Endothelial cell of umbilical vein (primary cell): ENCODE measurements at regions not wholly inside any gene's neighbourhood (a gene's known extent, or its start where the extent isn't known, plus 50 kb on each side); places are given as distances from the start of the nearest gene placed in this dataset.

Experiments
- BruUV-seq: library from RNA; stranded (reverse); fragments of 400-500 nt; replicated peaks from 2 replicates; lab custom pipeline; 2021; lab: Mats Ljungman, UMichigan
- CTCF ChIA-PET: fragments of 300-600, 350-600 bp; sonication (Branson Sonifier 250); formaldehyde crosslinking; loops from one replicate; lab custom pipeline; 2021; ENCODE audit warnings: antibody characterized with exemption, inconsistent platforms; lab: Charles Lee
- POLR2A ChIA-PET: fragments of 300-600, 350-600 bp; sonication (Branson Sonifier 250); formaldehyde crosslinking; loops from one replicate; lab custom pipeline; 2021; ENCODE audit warnings: antibody characterized with exemption, inconsistent platforms; lab: Charles Lee
- DNase-seq: peaks from one replicate; pipeline ENCODE4 v3.0.0-alpha.2; 2011; ENCODE audit warnings: low read depth, low spot score
- FAIRE-seq: peaks from 2 replicates; lab custom pipeline; 2011; peaks lifted over from hg19 to GRCh38; lab: Jason Lieb, UNC
- H2AFZ ChIP-seq: 2 replicates; pipeline ENCODE4 v1.6.0; 2012; ENCODE audit warnings: low read depth, low read length, control low read depth, inconsistent platforms
- H3K27ac ChIP-seq: 2 replicates; pipeline ENCODE4 v1.5.1; 2011; ENCODE audit warnings: low read depth, mild to moderate bottlenecking, control low read depth, low read length, moderate library complexity; ENCODE audit not compliant: insufficient read depth
- H3K27me3 ChIP-seq, 2 experiments: 2 replicates each; pipeline versions ENCODE4 v1.6.0 to v1.6.1; 2011; ENCODE audit warnings: low read length in 2 of 2, mixed read lengths in 1 of 2; ENCODE audit not compliant: control insufficient read depth in 2 of 2, insufficient read depth in 2 of 2
- H3K36me3 ChIP-seq, 2 experiments: 2 replicates in 1 of 2; 3 replicates in 1 of 2; pipeline ENCODE4 v1.5.1; 2011; ENCODE audit warnings: low read length in 2 of 2, mild to moderate bottlenecking in 1 of 2, moderate library complexity in 1 of 2; ENCODE audit not compliant: control insufficient read depth in 2 of 2, insufficient read depth in 2 of 2; ENCODE audit errors: extremely low read depth in 1 of 2
- H3K4me1 ChIP-seq: 3 replicates; pipeline ENCODE4 v1.5.1; 2011; ENCODE audit warnings: mild to moderate bottlenecking, low read length; ENCODE audit not compliant: control insufficient read depth, insufficient read depth; ENCODE audit errors: extremely low read depth
- H3K4me2 ChIP-seq: 2 replicates; pipeline ENCODE4 v1.6.1; 2011; ENCODE audit warnings: low read length, control low read depth, mixed read lengths; ENCODE audit not compliant: insufficient read depth
- H3K4me3 ChIP-seq, 3 experiments: fragments of 200-600 bp in 1 of 3; sonication (generic), shearing (Covaris generic) in 1 of 3; replicated peaks in 1 of 3; 2 replicates each; pipeline ENCODE4 v1.5.1; 2011 to 2016; ENCODE audit warnings: control low read depth in 3 of 3, low read length in 3 of 3, mild to moderate bottlenecking in 2 of 3, inconsistent platforms in 1 of 3, low read depth in 1 of 3, moderate library complexity in 1 of 3; ENCODE audit not compliant: insufficient read depth in 1 of 3
- H3K79me2 ChIP-seq: 2 replicates; pipeline ENCODE4 v1.6.0; 2012; ENCODE audit warnings: low read length, inconsistent platforms; ENCODE audit not compliant: control insufficient read depth, insufficient read depth
- H3K9ac ChIP-seq: replicated peaks from 2 replicates; pipeline ENCODE3; 2011; ENCODE audit warnings: low read length, control low read depth; ENCODE audit not compliant: insufficient read depth; ENCODE audit errors: extremely low read depth
- H3K9me1 ChIP-seq: replicated peaks from 3 replicates; pipeline ENCODE4 v1.6.0; 2011; ENCODE audit warnings: mild to moderate bottlenecking, low read length; ENCODE audit not compliant: control insufficient read depth, insufficient read depth; ENCODE audit errors: extremely low read depth
- H3K9me3 ChIP-seq: replicated peaks from 2 replicates; pipeline ENCODE4 v1.5.1; 2012; ENCODE audit warnings: low read length, inconsistent platforms; ENCODE audit not compliant: control insufficient read depth, insufficient read depth
- H4K20me1 ChIP-seq: replicated peaks from 2 replicates; pipeline ENCODE3; 2011; ENCODE audit warnings: mild to moderate bottlenecking, low read length; ENCODE audit not compliant: control insufficient read depth, insufficient read depth; ENCODE audit errors: extremely low read depth
- EZH2 ChIP-seq: IDR thresholded peaks from 2 replicates; pipeline ENCODE4 v1.6.1; 2012; ENCODE audit warnings: borderline replicate concordance, low read depth, mild to moderate bottlenecking, moderate library complexity, low read length, inconsistent platforms; ENCODE audit not compliant: severe bottlenecking
- FOS ChIP-seq: IDR thresholded peaks from 2 replicates; pipeline ENCODE4 v1.6.1; 2011; ENCODE audit warnings: mild to moderate bottlenecking, low read length, moderate library complexity, borderline replicate concordance; ENCODE audit not compliant: insufficient read depth
- GATA2 ChIP-seq: IDR thresholded peaks from 2 replicates; pipeline ENCODE4 v1.7.0; 2011; ENCODE audit warnings: low read depth, mild to moderate bottlenecking, moderate library complexity, mixed read lengths, low read length; ENCODE audit not compliant: insufficient read length, insufficient read depth
- JUN ChIP-seq: IDR thresholded peaks from 2 replicates; pipeline ENCODE4 v1.6.1; 2011; ENCODE audit warnings: borderline replicate concordance, low read depth; ENCODE audit not compliant: insufficient read length, insufficient read depth
- MYC ChIP-seq: IDR thresholded peaks from one replicate; pipeline ENCODE4 v1.6.1; 2011; ENCODE audit warnings: mild to moderate bottlenecking, low read depth, low read length
- POLR2A ChIP-seq: IDR thresholded peaks from 2 replicates; pipeline ENCODE4 v1.6.1; 2012; ENCODE audit warnings: low read depth, mild to moderate bottlenecking, control low read depth, low read length
- POLR2AphosphoS5 ChIP-seq: IDR thresholded peaks from 2 replicates; pipeline ENCODE4 v1.6.1; 2012; ENCODE audit warnings: low read depth, mild to moderate bottlenecking, control low read depth, low read length, moderate library complexity; ENCODE audit not compliant: insufficient read depth
- dilution Hi-C: fragments of 300-500 bp; cut with MboI; formaldehyde crosslinking; loops from one replicate; pipeline ENCODE4 v1.15.0; 2019; ENCODE audit warnings: low sequenced_read_pairs; ENCODE audit not compliant: extremely low pct_ligation_motif_present
- intact Hi-C: fragments of 100-400 bp; cut with micrococcal nuclease; formaldehyde crosslinking; loops from one replicate; pipeline ENCODE4 v1.10.0; 2022
- TF ChIP-seq, protein P1 (sequence below), 2 donors: IDR thresholded peaks; 1 replicate in 1 of 2; 2 replicates in 1 of 2; pipeline ENCODE4 v1.5.1; 2011; ENCODE audit warnings: low read length in 2 of 2, mild to moderate bottlenecking in 2 of 2, moderate library complexity in 2 of 2, control low read depth in 1 of 2, inconsistent platforms in 1 of 2, low read depth in 1 of 2; ENCODE audit not compliant: insufficient read depth in 1 of 2; ENCODE audit errors: extremely low read depth in 1 of 2
- TF ChIP-seq, protein P2 (sequence below): IDR thresholded peaks from 2 replicates; pipeline ENCODE4 v1.6.1; 2011; ENCODE audit not compliant: insufficient read depth, insufficient read length

DNA sequence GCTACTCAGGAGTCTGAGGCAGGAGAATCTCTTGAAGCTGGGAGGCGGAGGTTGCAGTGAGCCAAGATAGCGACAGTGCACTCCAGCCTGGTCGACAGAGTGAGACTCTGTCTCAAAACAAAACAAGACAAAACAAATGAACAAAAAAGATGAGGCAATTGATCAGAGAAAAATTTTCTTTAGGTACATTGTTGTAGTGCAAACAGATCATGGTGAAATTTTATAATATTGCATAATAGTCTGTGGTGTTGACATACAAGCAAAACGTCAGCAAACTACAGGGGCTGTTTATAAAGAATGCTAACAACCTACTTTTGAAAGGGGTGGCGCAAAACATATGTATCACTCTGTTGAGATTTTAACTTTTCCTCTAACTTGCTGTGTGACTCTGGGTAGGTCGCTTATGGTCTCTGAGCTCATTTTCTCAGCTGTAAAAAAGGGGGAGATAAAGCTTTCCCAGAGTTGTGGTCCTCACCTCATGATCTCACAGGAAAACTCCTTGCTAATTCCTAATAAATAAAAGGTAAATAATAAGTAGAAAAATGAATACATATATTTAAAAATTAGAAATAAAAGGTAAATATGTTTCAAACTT is 64.8 kb upstream of the NUP160 start:
- Histone ChIP-seq H3K4me1 (peaks cover 25% of the 10 kb centered on the region), H2AFZ (no peak overlapping the region), H3K4me2 (no peak overlapping the region), H3K9ac (no peak overlapping the region), H3K9me3 (no peaks in the 10 kb centered on the region), H3K27ac (no peak overlapping the region), H4K20me1 (no peaks in the 10 kb centered on the region), H3K36me3 (no peaks in the 10 kb centered on the region), H3K27me3 (no peaks in the 10 kb centered on the region), H3K79me2 (no peaks in the 10 kb centered on the region), H3K9me1 (no peaks in the 10 kb centered on the region), H3K4me3 (no peak overlapping the region)
- BruUV-seq, result no TSS peak
- POLR2A ChIA-PET, result no interaction called here
- CTCF ChIA-PET, result no interaction called here
- DNase-seq (no peak), FAIRE-seq (no peak)
- dilution Hi-C loops (no loop called here), intact Hi-C loops (no loop called here)
- TF ChIP-seq, protein P1, sequence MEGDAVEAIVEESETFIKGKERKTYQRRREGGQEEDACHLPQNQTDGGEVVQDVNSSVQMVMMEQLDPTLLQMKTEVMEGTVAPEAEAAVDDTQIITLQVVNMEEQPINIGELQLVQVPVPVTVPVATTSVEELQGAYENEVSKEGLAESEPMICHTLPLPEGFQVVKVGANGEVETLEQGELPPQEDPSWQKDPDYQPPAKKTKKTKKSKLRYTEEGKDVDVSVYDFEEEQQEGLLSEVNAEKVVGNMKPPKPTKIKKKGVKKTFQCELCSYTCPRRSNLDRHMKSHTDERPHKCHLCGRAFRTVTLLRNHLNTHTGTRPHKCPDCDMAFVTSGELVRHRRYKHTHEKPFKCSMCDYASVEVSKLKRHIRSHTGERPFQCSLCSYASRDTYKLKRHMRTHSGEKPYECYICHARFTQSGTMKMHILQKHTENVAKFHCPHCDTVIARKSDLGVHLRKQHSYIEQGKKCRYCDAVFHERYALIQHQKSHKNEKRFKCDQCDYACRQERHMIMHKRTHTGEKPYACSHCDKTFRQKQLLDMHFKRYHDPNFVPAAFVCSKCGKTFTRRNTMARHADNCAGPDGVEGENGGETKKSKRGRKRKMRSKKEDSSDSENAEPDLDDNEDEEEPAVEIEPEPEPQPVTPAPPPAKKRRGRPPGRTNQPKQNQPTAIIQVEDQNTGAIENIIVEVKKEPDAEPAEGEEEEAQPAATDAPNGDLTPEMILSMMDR (IDR thresholded peaks at IDR 0.05; ENCODE audit: extremely low read depth in 1 of 2, insufficient read depth in 1 of 2, low read depth in 1 of 2, low read length in 2 of 2), result no peak
- no peak for TF ChIP-seq GATA2
- TF ChIP-seq FOS, result no peak
- no peak for TF ChIP-seq POLR2AphosphoS5
- no peak for TF ChIP-seq POLR2A
- no peak for TF ChIP-seq MYC
- TF ChIP-seq, protein P2, sequence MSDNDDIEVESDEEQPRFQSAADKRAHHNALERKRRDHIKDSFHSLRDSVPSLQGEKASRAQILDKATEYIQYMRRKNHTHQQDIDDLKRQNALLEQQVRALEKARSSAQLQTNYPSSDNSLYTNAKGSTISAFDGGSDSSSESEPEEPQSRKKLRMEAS, result no peak
- TF ChIP-seq JUN, result no peak
- TF ChIP-seq EZH2, result no peak
